Osteoblast (primary cell): ENCODE measurements at regions not wholly inside any gene's neighbourhood (a gene's known extent, or its start where the extent isn't known, plus 50 kb on each side); places are given as distances from the start of the nearest gene placed in this dataset.

Source experiments
- DNase-seq: peaks from one replicate; pipeline ENCODE4 v3.0.0; 2011; ENCODE audit warnings: low spot score, mixed read lengths; ENCODE audit not compliant: insufficient read length; ENCODE audit errors: missing footprints
- H2AFZ ChIP-seq: 2 replicates; pipeline ENCODE4 v1.6.0; 2011; ENCODE audit warnings: mild to moderate bottlenecking, low read length
- H3K27ac ChIP-seq: 2 replicates; pipeline ENCODE4 v1.5.1; 2011; ENCODE audit warnings: mild to moderate bottlenecking, low read depth, low read length, moderate library complexity
- H3K27me3 ChIP-seq: 2 replicates; pipeline ENCODE4 v1.6.0; 2012; ENCODE audit warnings: mild to moderate bottlenecking, control low read depth, inconsistent platforms, low read length, moderate library complexity; ENCODE audit not compliant: insufficient read depth
- H3K36me3 ChIP-seq: 2 replicates; pipeline ENCODE4 v1.5.1; 2011; ENCODE audit warnings: mild to moderate bottlenecking, low read length, control low read depth, moderate library complexity; ENCODE audit not compliant: insufficient read depth
- H3K4me1 ChIP-seq: 2 replicates; pipeline ENCODE4 v1.5.1; 2011; ENCODE audit warnings: mild to moderate bottlenecking, low read length, control low read depth, moderate library complexity; ENCODE audit not compliant: insufficient read depth
- H3K4me2 ChIP-seq: 2 replicates; pipeline ENCODE4 v1.6.0; 2011; ENCODE audit warnings: mild to moderate bottlenecking, low read length; ENCODE audit not compliant: insufficient read depth
- H3K4me3 ChIP-seq: fragments of 200-600 bp; sonication (generic); 3 replicates; pipeline ENCODE4 v1.5.1; 2012; ENCODE audit warnings: mild to moderate bottlenecking, low read length, inconsistent platforms; ENCODE audit not compliant: insufficient read depth
- H3K79me2 ChIP-seq: 2 replicates; pipeline ENCODE4 v1.6.0; 2012; ENCODE audit warnings: mild to moderate bottlenecking, low read length, control low read depth, inconsistent platforms; ENCODE audit not compliant: insufficient read depth
- H3K9me3 ChIP-seq: 2 replicates; pipeline ENCODE4 v1.5.1; 2011; ENCODE audit warnings: low read depth, low read length, control low read depth
- H4K20me1 ChIP-seq: 2 replicates; pipeline ENCODE4 v1.6.0; 2012; ENCODE audit warnings: mild to moderate bottlenecking, low read length, control low read depth; ENCODE audit not compliant: insufficient read depth
- TF ChIP-seq, protein P1 (sequence below): IDR thresholded peaks from 2 replicates; pipeline ENCODE4 v1.5.1; 2011; ENCODE audit warnings: mild to moderate bottlenecking, low read depth, low read length, moderate library complexity; ENCODE audit errors: extremely low read depth

DNA sequence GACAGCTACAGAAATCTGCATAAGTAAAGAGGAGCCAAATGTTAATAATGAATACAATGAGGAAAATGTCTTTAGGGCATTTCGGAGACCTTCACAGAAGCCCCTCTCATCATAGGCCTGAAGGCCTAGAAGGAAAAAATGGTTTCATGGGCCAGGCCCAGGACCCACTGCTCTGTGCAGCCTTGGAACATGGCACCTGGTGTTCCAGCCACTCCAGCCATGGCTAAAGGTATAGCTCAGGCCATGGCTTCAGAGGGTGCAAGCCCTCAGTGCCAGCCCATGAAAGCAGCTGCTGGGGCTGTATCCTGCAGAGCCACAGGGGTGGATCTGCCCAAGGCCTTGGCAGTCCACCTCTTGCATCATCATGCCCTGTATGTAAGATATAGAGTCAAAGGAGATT is 261.1 kb downstream of the SNCA start:
- Histone ChIP-seq H3K4me3 (no peak overlapping the region), H3K4me1 (no peaks in the 10 kb centered on the region), H3K79me2 (no peaks in the 10 kb centered on the region), H3K4me2 (no peak overlapping the region), H3K27ac (no peak overlapping the region), H4K20me1 (no peaks in the 10 kb centered on the region), H3K36me3 (no peaks in the 10 kb centered on the region), H3K9me3 (no peaks in the 10 kb centered on the region), H3K27me3 (no peaks in the 10 kb centered on the region), H2AFZ (no peak overlapping the region)
- TF ChIP-seq, protein P1, sequence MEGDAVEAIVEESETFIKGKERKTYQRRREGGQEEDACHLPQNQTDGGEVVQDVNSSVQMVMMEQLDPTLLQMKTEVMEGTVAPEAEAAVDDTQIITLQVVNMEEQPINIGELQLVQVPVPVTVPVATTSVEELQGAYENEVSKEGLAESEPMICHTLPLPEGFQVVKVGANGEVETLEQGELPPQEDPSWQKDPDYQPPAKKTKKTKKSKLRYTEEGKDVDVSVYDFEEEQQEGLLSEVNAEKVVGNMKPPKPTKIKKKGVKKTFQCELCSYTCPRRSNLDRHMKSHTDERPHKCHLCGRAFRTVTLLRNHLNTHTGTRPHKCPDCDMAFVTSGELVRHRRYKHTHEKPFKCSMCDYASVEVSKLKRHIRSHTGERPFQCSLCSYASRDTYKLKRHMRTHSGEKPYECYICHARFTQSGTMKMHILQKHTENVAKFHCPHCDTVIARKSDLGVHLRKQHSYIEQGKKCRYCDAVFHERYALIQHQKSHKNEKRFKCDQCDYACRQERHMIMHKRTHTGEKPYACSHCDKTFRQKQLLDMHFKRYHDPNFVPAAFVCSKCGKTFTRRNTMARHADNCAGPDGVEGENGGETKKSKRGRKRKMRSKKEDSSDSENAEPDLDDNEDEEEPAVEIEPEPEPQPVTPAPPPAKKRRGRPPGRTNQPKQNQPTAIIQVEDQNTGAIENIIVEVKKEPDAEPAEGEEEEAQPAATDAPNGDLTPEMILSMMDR = no peak
- no peak for DNase-seq

DNA sequence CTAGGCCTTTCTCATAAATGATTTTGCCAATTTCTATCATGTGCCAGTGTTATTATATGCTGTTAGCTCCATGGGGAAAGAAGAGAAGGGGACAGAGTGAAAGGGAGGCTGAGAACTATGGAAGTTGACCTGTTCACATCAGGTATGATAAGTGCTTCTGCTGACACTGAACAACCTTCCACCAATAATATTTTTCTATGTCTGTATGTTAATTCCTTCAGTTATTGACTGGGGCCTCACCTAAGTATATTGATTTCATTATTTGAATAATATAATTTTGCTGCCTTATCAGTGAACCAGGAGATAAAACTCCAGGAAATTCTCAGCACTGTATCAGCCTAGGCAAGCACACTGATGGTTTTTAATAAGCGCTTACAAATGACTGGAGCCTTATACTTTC is 262.8 kb downstream of the SNCA start:
- Histone ChIP-seq H3K9me3 (no peaks in the 10 kb centered on the region), H3K36me3 (no peaks in the 10 kb centered on the region), H4K20me1 (no peaks in the 10 kb centered on the region), H3K27me3 (no peaks in the 10 kb centered on the region), H3K4me1 (no peaks in the 10 kb centered on the region), H3K79me2 (no peaks in the 10 kb centered on the region), H3K27ac (no peak overlapping the region), H2AFZ (no peak overlapping the region), H3K4me2 (no peak overlapping the region), H3K4me3 (no peak overlapping the region)
- TF ChIP-seq, protein P1 = no peak
- no peak for DNase-seq

DNA sequence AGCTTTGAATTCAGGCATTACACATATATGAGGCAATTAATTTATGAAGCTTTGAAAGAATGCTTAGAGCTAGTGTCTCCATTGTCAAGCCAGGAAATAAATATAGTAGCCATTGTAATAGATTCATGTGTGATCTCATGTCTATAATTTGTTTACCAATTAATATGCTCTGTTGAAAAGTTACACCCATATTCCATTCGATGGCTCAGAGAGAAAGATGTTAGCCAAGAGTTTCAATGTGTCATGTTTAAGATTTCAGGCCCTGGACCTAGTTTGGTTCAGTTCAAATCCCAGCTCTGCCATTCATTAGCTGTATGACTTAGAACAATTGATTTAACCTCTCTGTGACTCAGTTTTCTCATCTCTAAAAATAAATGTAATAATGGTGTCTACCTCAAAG is 263.3 kb downstream of the SNCA start:
- H3K79me2 ChIP-seq = no peaks in the 10 kb centered on the region
- H4K20me1 ChIP-seq = no peaks in the 10 kb centered on the region
- H3K4me2 ChIP-seq = no peak overlapping the region
- no peaks in the 10 kb centered on the region for H3K4me1 ChIP-seq
- no peak overlapping the region for H3K4me3 ChIP-seq
- TF ChIP-seq, protein P1 = no peak
- H3K27me3 ChIP-seq = no peaks in the 10 kb centered on the region
- no peak overlapping the region for H2AFZ ChIP-seq
- H3K27ac ChIP-seq = no peak overlapping the region
- H3K36me3 ChIP-seq = no peaks in the 10 kb centered on the region
- no peaks in the 10 kb centered on the region for H3K9me3 ChIP-seq
- no peak for DNase-seq

DNA sequence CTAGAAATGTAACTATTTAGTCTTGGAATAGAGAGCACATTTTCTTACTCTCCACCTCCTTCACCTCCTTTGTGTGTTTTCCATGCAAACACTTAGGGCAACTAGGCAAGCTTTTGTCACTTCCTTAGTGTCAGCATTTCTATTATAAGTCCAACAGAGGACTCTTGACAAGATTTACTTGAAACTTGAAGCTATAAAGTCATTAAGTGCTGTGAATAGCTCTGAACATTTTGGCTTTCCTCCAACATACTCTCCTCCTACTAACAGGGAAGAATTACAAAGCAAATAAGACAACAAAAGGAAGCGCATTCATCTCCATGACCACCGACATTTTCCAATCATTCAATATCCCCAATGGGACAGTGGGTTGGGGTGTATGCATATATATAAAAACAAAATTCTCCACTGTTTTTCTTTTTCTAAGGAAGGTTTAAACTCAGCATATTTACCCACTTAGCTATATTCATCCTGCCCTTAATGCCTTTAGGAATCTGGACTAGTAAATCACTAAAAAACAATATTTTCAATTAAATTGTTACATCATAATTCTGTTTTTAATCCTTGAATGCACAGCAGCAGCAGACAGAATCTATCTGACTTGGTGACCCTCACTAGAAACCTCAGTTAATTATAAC is 264.6 kb downstream of the SNCA start:
- Histone ChIP-seq H3K4me1 (no peaks in the 10 kb centered on the region), H4K20me1 (no peaks in the 10 kb centered on the region), H3K4me2 (no peak overlapping the region), H3K27me3 (no peaks in the 10 kb centered on the region), H3K9me3 (no peaks in the 10 kb centered on the region), H3K79me2 (no peaks in the 10 kb centered on the region), H3K36me3 (no peaks in the 10 kb centered on the region), H2AFZ (no peak overlapping the region), H3K4me3 (no peak overlapping the region), H3K27ac (no peak overlapping the region)
- TF ChIP-seq, protein P1 = no peak
- no peak for DNase-seq
